Fibroblast of peridontal ligament (primary cell): ENCODE measurements at regions not wholly inside any gene's neighbourhood (a gene's known extent, or its start where the extent isn't known, plus 50 kb on each side); places are given as distances from the start of the nearest gene placed in this dataset.

Source experiments
- DNase-seq: peaks from one replicate; pipeline ENCODE4 v3.0.0-alpha.2; 2010; ENCODE audit errors: extremely low read depth

- DNase-seq, result no peak
Measured at GRCh38 chr2:7286120-7286519, 368.9 kb downstream of the RNF144A start.

DNA sequence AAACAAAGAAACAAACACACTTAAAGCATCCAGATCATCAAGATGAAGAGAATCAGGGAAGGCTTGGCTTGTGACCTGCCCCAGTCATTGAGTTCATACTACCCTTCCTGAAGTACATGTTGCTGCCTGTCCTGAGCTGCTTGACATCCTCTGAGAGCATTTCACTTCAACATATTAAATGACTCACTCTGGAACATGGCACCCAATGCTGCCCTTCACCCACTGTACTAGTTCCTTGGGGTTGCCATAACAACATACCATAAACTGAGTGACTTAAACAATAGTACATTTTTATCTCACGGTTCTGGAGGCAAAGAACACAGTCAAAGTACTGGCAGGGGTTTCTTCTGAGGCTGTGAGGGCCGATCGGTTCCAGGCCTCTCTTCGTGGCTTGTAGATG, 371.3 kb downstream of the RNF144A start:
- DNase-seq, result no peak

DNA sequence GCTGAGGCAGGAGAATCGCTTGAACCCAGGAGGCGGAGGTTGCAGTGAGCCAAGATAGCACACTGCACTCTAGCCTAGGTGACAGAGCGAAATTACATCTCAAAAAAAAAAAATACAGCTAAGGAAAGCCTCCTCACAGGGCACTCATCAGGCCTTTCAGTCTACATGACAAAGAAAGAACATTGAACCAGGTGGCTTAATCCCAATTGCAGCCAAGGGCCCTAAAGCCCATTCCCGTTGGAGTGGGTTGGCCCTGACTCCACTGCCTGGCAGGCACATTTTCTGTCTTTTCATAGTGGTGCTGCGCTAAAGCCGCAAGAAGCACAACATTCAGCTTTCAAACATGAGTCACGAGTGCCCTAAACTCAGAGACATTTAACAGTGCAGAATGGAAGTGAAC, 372.5 kb downstream of the RNF144A start:
- DNase-seq, result no peak

DNA sequence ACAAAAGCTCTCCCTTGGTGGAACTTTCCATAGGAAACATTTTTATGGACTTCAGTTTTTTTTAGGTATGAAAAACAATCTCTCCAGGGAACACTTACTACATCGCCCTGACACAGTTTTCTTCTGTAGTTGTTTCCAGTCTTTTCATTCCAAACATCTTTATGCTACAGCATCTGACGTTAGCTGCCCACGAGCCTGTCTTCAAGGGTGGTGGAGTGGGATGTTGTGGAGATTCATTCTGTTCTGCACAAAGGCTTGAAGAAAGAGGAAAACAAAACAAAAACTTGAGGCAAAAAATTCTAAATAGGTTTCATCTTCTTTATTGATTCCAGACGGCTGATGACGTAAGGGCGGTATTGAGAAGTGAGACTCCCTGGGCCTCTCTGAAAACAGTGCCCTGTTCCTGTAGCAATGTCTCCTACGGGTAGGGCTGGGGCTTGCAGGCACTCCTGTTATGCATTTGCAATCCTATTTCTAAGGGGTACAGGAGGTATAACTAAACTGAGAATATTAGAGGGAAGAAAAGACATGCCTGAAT, 375.0 kb downstream of the RNF144A start:
- no peak for DNase-seq

DNA sequence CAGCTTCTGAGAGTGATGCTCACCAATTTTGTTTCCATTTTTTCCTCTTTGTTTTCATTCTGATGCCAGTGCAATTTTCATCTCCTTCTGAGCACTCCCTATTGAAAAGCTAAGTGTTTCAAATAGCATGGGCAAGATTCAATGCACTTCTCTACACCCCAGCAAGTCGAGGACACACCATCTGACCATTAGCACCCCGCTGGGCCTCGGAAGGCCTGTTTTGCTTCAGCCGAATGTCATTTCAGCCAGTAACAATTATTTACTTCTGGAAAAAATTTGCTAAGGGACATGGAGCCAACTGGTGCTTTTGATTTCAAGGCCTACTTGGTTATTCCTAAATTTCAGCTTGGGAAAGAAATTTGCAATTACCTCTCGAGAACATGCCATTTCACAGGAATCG, 392.4 kb downstream of the RNF144A start:
- DNase-seq, result no peak

DNA sequence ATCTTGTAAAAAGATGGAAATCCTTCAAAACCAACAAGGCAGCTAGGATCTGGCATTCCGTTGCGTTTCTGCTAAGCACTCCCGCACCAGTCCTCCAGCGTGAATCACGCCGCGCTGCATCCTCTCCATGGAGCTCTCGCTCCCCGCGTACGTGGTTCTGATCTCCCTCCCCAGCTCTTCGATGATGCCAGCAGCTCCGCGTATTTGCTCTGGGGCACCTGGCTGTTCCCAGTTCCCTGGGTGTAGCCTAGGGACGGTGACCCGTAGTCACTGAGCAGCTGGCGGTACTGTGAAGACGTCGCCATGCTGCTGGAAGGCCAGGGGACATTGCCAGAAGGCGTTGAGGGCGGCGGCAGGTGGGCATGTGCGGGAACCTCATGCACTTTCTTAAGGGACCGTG, 407.5 kb downstream of the RNF144A start:
- no peak for DNase-seq

- no peak for DNase-seq
Measured at GRCh38 chr2:7325186-7325585, 408.0 kb downstream of the RNF144A start.

GRCh38 chr2:7329465-7329864, 412.3 kb downstream of the RNF144A start:
- DNase-seq, result no peak

DNA sequence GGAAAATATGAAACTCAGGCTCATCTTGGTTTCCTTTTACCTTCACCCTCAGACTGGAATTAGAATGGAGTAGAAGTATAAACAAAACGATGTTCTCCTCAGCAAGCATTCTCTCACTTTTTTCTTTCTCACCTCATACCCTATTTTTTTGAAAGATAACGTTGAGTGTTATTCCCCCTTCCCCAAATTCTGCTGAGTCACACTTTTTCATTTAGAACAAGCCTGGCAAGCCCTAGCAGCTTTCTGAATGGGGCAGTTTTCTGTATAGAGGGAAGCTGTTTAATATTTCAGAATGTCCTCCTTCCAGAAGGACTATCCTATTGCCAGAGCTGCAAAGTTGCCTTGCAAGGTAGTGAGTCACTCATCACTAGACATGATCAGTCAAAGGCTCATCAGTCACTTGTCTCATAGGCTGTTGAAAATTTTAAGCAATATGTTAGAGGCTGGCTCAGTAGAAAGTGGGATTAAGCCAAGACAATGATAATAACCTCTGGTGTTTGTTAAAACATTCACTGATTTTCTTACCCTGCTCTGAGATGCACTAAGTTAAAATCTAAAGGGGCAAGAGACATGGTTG, 416.1 kb downstream of the RNF144A start:
- no peak for DNase-seq

GRCh38 chr2:7333960-7334493, 416.8 kb downstream of the RNF144A start:
- no peak for DNase-seq

DNA sequence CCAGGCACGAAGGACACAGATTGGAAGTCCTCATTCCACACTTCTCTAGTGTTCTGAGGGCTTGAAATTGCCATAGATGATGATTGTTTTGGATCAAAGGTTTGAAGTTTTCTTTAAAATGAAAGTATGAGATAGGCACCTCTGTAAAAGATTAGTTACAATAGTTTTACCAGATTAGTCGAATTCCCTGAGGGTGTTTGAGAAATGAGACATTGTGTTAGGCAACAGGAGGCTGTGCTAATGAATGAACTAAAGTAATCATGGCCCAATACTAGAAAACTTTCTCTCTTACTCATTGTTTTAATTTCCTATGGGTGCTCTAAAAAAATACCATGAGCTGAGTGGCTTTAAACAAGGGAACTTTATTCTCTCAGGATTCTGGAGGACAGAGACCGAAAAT, 421.7 kb downstream of the RNF144A start:
- DNase-seq, result no peak

DNA sequence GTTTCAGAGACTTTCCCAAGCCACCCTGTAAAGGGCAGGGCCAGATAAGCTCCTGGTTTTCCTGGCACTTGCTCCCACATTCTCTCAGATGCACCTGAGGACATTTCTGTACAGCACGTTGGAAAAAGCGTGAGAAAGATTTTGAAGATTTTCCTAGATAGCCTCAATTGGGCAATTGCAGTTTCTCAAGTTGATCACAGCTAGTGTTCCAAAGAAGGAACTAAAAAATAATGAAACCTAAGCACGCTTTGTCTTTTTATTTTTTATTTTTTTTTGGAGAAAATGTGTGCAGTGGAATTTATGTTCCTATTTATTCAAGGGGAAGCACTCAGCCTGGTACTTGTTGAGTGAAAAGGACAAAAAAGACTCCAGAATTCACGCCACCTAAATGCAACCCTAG, 429.1 kb downstream of the RNF144A start:
- DNase-seq, result no peak

DNA sequence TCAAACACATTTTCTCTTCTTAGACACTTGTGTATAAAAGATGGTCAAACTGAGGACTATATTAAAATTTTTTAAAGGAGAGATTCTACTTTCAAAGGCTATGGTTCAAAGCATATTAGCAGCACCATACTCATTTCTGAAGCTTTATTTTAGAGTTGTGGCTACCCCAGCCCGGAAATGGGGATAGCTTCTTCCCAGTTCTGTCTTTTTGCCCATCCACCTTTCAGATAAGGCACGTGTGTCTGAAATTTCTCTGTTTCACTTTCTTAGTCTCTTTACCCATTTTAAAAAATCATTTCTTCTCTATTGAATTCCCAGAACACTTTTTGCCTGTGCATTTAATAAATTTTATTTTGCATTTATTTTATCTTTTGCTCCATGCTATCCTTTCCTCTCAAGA, 431.5 kb downstream of the RNF144A start:
- no peak for DNase-seq

GRCh38 chr2:7352191-7352590, 435.0 kb downstream of the RNF144A start:
- DNase-seq, result no peak

GRCh38 chr2:7353571-7353970, 436.4 kb downstream of the RNF144A start:
- no peak for DNase-seq

DNA sequence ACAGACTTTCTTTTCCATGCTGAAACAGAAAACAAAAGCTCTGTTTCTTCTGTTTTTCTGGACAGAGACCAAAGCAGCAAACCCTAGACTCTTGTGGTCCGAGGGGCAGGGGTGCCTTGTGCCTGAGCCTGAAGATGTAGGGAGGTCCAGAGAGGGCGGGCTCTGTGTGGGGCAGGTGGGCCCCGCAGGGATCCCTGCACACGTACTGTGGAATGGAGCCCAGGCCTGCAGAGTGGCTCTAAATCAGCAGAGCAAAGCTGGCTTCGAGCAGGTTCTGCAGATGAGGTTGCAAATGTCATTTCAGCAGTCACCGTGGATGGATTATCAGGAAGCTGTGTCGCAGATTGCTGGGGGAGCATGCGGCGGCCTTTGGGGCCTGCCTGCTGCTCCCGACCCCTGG, 438.6 kb downstream of the RNF144A start:
- DNase-seq, result no peak

DNA sequence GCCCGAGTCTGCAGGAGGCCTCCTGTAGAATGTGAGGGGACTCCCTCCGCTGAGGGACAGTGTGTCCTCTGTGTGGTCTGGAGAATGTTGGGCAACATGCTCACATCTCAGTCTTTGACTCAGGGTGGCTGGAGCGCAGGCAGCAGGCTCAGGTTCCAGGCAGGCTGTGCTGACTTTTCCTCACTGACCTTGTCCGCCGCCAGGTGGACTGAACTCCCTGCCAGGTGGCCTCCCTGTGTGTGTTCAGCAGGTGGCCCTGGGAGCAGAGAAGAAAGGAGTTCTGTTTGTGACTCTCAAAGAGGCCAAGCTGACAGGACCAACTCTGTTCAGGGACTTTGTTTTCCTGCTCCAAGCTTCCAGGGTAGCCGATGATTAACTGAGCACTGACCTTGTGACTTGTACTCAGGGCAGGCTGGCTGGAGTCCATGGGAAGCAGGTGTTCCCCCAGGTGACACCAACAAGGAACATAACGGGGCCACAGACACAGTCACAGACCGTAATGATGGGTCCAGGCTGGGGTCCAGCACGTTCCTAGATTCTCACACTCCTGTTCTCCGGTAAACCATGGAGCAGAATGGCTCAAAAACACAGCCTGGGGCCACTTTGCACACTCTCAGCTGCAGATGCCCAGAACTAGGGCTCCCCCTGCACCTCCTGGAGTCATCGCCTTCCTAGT, 439.8 kb downstream of the RNF144A start:
- DNase-seq, result no peak

- no peak for DNase-seq
Measured at GRCh38 chr2:7357993-7358392, 440.8 kb downstream of the RNF144A start.

- DNase-seq, result no peak
Measured at GRCh38 chr2:7358865-7359447, 441.7 kb downstream of the RNF144A start.

DNA sequence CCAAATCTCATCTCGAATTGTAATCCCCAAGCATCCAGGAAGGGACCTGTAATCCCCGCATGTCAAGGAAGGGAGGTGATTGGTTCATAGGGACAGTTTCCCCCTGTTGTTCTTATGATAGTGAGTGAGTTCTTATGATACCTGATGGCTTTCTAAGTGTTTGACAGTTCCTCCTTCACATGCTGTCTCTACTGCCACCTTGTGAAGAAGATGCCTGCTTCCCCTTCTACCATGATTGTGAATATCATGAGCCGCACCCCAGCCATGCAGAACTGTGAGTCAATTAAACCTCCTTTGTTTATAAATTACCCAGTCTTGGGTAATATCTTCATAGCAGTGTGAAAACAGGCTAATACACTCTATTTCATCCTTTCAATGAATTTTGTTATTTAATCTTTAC, 446.7 kb downstream of the RNF144A start:
- DNase-seq, result no peak

- DNase-seq, result no peak
Measured at GRCh38 chr2:7368211-7368610, 451.0 kb downstream of the RNF144A start.

DNA sequence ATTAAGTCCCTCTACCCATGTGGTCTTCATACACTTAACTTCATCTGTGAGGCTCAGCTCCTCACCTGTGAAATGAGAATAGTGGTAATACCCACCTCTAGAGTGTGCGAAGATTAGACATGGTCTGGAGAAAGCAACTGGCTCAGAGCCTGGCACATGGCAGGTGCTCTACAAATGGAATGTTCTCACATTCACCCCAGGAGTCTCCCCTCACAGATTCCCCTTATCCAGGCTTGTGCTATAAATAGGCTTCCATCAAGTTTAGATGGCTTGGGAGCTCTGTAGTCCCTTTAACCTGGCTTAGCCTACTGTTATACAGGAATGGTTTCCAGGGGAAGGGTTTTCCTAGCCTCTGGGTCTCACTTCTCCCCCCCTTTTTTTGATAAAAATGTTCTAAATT, 455.9 kb downstream of the RNF144A start:
- DNase-seq, result no peak

GRCh38 chr2:7375901-7376300, 458.7 kb downstream of the RNF144A start:
- DNase-seq, result no peak
